Globus pallidus (tissue), 1 donor: ENCODE measurements at regions not wholly inside any gene's neighbourhood (a gene's known extent, or its start where the extent isn't known, plus 50 kb on each side); places are given as distances from the start of the nearest gene placed in this dataset.

Source experiments
- DNase-seq: peaks from one replicate; pipeline ENCODE4 v3.0.0-alpha.2; 2015; ENCODE audit warnings: low spot score

DNA sequence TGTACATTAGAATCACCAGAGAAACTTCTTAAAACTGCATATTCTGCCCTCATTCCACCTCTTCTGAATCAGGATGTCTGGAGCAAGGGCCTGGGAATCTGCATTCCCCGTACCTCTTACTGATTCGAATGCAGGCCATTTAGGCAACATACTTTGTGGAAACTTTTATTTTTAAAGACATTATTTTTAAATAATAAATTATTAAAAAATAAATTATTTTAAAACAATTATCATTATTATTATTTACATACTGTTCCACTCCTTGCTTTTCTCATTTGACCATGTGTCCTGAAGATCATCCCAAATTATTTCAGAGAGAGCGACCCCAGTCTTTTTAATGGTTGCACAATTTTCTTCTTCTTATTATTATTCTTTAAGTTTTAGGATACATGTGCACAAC lies 336.6 kb upstream of the TBC1D5 start:
- no peak for DNase-seq

DNA sequence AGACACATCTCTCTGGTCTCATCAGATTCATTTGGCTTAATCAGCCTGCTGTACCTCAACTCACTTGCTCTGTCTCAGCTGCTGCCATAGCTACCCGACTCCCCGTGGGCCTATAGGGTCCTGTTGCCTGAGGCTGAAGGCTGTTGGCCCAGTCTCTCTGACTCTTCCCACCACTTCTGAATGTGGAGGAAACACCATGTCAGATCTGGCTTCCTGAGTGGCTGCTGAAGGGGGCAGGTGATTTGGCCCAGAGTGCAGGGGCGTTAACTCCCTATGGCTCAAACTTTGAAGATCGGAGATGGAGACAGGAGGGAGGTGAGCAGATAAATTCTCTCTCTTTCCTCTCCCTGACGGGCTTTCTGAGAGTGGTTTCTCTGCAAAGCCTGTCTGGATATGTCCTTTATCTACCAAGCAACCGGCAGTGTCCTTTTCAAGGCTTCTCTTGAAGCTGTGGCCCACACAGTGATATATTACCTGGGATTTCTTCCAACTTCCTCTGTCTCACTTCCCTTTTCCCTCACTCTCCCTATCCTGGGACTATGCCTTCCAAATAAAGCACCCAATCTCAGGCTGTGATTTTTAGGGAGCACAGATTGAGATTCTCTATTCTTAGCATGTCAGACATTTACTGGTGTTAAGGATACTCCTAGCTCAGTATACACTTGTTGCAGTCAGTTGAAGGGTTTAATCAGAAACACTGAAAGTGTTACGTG lies 334.9 kb upstream of the TBC1D5 start:
- no peak for DNase-seq

DNA sequence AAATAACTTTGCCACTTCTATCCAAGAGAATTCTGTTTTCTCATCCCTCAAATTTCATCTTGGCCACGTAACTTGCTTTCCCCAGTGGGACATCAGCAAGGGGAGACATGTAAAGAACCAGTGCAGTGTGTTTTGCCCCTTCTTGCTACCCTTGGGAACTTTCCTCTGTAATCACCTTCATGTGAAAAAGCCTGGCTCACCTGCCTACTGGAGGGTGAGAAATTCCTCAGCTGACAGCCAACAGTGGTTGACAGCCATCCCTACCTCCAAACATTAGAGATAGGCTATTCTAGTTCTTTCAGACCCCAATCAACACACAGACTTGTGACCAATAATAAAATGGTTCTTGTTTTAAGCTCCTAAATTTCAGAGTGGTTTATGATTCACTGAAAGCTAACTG lies 333.9 kb upstream of the TBC1D5 start:
- no peak for DNase-seq

DNA sequence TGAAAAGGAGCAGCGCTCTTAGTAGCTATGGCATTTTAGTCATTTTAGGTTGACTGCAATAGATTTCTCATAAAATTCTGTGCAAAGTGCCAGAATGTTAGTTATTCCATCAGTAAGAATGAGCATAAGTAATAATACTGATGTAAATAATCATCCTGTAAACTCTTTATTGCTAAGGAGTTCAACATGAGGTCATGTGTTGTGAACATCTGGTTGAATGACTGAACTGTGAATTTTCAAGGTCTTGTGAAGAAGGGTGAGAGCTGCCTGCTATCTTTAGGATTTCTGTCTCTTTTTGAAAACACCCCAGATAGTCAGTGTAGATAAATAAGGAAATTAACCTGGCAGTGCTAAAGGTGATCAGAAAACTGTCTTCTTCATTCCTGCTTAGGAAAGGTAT lies 333.4 kb upstream of the TBC1D5 start:
- DNase-seq = no peak

DNA sequence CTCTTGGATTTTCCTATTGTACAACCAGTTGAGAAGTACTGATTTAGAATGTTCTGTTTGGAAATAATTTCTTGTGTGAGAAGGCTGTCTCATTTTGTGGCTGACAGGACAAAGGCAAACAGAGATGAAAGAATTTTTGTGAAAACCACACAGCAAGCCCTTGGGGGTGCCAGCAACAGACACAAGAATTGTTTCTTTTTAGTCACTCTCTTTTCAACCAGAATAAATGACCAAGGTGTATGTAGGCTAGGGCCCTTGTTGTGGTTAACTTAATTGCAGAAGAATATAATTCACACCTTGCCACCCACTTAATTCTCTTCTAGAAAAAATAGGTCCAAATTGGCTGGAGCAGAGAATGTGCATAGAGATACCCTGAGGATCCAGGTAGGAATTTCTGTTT lies 329.4 kb upstream of the TBC1D5 start:
- DNase-seq = no peak

DNA sequence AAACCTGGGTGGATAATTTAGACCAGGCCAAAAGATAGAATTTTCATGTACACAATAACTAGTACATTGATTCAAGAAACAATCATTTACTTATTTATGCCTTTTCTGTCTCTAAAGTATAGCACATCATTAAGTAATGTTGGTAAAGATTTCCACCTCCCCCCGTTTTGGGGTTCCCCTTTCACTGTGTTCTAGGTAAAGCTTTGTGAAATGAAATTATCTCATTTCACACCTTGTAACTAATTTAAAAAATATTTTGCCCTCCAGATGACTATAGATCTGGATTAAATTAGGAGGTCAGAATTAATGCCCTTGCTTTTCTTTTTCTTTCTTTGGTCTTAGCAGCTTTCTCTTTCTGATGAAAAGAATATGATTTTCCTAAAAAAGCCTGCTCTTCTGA lies 328.5 kb upstream of the TBC1D5 start:
- DNase-seq = no peak

DNA sequence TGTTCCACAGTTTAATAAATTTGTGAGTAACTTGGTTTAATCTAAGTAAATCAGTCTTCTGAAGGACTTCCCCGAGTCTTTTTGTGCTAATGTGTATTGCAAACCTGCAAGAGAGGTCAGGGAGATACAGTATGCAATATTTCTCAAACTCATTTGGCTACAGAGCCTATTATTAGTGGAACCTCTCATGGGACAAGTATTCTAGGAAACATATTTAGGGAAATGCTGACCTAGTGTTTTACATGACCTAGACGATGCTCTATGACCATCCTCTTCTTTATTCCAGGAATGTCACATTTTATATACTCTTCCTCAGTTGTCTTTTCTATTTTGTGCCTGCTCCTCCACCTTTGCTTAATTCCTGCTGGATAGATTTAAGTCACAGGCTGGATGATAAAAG lies 327.8 kb upstream of the TBC1D5 start:
- no peak for DNase-seq

DNA sequence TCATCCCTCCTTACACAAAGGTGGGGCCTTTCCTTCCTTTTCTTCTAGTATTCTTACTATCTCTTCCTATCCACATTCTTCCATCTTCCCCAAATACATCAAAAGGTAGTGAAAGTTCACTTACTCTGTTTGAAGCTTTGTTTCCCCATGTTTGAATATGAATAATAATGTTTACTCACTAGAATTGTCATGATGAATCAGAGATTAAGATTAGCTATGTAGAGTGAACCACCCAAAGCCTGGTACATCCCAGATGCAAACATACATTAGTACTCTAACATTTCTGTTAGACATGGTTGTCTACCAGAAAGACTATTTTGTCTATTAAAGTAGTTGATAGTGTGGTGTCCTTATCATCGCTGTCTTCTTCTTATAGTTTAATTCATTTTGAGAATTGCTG lies 327.1 kb upstream of the TBC1D5 start:
- no peak for DNase-seq

DNA sequence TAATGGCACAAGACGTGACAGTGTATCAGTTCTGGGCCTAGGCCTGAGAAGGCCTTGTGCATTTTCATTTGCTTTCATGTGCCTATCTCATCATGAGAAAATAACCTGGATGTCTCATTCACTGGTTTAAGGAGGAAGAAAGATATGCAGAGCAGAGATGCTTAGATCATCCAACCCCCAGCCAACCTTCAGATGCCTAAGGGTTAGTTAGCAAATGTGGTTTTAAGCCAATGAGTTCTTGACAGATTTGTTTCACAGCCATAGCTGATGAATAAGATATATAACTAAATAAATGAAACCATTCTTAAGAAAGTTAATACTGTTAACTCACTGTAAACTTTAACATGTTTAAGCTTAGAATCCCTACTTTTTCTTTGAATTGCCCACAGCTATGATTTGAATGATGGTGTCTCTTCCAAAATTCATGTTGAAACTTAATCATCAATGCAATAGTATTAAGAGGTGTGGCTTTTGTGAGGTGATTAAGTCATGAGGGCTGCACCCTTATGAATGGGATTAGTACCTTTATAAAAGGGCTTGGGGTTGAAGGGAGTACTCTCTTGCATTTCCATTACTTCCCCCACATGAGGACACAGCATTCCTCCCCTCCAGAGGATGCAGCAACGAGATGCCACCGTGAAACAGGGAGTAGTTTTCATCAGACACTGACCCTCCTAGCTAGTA lies 324.6 kb upstream of the TBC1D5 start:
- no peak for DNase-seq

DNA sequence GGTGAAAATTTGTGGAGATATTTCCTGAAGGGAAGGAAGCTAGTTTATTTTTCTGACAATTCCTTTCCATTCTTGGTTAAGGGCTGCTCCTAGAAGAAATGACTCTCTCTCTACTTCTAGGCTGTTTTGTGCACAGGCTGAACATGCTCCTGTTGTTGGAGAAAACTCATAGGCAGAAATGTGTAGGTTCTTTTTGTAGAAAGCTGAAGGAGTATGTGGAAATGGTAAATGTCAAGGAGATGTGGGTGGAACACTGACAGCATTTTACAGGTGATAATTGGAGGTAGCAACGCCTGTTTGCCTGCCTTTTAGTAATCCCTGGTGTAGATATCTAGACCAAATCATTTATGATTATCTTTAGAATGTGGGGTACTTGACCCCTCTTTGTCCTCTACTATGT lies 322.2 kb upstream of the TBC1D5 start:
- DNase-seq = no peak

DNA sequence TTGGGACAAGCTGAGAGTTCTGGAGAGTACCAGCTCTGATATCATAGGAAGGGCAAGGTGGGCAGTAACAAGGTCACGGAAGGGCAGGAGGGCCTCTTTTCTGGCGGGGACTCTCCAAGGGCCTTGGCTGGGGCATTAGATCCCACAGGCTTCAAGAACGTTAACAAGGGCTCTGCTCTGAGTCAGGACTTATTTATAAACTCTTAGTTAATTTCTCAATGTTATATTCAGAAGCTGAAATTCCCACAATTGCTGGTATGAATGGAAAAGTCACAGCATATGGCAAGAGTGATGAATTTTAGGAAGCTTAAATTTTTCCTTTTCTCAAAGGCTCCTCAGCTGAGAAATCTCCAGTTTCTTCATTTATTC lies 320.2 kb upstream of the TBC1D5 start:
- DNase-seq = no peak

DNA sequence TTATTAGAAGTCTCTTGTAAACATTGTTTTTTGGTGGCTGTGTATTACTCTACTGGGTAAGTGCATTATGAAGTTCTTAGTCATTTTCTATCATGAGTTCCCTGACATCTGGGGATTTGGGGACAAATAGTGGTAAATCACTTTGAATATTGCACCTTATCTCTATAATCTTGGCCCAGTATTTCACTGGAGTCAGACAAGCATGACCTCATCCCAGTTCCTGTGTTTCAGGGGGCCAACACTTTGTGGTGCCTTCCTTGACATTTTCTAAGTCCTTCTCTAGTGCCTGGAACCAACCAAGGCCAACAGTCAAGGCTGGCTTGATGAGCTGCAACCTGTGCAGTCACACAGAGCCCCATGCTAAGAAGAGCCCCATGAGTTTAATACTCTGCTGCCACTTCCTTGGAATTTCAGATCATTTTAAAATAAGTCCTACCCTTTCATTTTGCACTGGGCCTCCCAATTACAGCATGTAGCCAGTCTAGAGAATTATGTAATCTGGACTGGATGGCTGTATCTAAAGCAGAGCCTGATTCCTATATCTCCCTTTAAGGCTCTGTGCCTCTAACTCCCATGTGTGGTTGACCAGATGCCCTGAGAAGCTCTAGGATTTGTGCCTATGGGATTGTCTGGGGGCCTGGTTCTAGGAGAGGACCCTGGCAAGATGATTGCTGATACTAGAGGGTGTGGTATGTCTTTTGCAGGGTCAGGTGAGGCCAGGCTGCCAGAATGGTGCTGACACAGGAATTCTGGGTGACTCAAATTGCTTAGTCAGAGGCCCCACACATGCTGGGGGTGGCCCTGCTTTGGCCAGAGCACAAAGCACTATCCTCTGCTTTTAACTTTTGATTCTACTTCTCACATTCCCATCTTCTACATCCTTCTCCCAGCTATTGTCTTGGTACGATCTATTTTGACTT lies 319.6 kb upstream of the TBC1D5 start:
- DNase-seq = no peak

DNA sequence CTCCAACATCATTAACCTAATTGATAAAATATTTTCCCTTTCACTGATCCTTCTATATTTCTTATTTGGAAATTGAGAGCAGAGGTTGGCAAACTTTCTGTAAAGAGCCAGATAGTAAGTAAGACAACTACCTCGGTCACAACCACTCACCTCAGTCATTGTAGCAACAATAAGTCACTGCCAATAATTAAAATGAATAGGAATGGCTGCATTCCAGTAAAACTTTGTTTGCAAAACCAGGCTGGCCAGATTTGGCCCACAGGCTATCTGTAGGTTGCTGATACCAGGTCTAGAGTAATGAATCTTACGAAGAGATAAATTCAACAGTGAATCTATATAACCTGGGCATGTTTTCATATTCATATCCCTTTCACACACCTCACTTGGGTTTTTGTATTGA lies 316.2 kb upstream of the TBC1D5 start:
- DNase-seq = no peak

DNA sequence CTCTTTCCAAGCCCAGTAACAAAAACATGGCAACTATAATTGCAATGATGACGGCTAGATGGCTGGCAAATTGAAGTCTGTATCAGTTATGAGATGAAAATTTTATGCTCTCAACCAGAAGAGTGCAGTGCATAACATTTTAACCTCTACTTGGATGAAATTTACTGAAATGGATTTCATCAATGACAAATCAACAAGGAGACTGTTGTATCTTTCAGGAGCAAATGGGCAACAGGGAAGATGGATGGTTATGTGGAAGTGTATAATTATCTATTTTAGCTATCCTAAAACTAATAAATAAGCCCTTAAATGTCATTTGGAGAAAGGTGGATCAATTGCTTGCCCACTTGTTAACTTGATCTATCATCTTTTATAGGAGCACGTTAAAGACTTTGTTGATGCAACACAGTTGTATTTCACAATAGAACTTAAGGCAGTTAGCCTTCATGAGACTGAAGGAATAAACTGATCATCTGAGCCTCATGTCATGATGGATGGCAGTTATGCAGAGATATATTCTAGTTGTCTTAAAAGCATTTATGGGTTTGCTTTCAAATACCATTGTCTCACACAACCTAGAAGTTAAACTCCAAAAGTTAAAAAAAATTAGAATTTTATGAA lies 315.1 kb upstream of the TBC1D5 start:
- DNase-seq = no peak

DNA sequence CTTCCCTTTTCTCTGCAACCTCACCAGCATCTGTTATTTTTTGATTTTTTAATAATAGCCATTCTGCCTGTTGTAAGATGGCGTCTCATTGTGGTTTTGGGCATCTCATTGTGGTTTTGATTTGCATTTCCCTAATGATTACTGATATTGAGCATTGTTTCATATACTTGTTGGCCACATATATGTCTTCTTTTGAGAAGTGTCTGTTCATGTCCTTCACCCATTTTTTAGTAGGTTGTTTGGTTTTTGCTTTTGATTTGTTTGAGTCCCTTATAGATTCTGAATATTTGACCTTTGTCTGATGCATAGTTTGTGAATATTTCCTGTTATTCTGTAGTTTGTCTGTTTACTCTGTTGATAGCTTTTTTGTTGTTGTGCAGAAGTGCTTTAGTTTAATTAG lies 312.2 kb upstream of the TBC1D5 start:
- DNase-seq = no peak

DNA sequence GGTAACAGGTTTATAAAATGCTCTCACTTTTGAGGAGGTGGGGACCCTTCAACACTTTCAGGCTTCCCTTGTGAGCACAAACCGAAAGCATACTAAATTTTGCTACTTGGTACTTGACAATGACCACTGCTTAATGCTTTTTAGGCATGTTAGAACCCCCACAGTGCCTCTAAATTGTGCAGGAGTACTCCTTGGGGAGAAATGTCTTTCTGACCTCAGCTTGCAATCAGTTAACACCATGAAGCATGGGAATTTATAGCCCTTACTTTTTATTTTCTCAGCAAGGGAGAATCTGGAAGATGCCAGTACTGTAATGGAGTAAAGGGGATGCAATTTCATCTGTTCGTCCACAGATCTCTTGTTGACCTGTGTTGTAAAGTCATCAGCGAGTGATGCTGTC lies 308.9 kb upstream of the TBC1D5 start:
- no peak for DNase-seq

DNA sequence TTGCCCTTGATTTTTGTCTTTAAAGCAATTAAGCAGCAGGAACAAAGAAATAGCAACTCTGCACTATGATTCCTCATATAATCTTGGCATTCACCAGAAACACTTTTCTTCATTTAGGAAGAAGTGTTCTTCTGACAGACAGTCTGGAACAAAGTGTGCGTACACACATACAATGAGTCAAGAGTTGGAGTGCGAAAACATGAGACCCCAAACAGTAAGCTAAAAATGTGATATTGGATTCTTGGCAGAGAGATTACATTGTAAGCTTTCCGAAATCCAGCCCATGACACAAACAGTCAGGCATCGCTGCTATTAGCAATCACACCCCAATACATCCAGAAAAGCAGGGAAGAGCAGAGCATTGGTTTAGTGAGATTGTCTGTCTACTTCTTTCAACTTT lies 306.7 kb upstream of the TBC1D5 start:
- no peak for DNase-seq

DNA sequence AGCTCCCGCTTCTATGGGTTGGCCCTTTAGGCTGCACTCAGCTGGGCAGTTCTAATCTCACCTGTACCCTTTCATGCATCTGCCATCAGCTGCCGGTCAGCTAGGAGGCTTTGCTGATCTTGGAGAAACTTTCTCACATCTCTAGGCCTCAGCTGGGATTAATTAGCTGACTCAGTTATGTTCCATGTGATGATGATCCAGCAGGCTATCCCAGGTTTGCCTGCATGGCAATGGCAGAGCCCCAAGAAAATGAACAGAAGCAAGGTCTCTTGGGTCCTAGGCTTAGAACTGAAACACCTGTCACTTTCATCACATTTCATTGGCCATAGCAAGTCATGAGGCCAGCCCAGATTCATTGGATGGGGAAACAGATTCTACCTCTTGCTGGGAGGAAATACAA lies 304.6 kb upstream of the TBC1D5 start:
- DNase-seq = no peak

DNA sequence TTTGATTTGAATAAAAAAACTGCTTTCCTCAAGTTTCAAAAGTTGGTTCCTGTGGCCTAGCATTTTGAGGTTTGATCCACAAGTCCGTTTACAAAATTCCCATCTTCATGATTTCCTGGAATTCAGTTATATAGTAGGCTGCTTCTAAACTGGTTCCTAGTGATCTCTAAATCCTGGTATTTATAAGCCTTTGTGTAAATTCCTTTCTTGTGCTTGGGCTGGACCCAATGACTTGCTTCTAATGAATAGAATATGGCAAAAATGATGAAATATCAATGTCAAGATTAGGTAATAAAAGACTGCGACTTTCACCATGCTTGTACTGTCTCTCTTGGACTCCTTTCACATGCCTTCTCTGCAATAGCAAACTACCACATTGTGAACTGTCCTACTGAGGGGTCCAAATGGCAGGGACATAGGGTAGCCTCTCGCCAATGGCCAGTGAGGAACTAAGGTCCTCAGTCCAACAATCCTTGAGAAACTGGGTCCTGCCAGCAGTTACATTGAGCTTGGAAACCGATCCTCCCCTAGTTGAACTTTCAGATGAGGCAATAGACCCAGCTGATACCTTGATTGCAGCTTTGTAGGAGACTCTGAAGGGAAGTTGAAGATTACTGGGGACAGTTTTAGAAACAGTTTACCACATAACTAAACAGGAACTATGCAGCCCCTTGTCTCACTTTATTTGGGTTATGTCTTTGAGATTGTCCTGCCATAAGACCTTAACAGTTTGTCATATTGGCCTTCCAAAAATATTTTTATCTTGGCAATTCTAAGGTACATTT lies 303.9 kb upstream of the TBC1D5 start:
- DNase-seq = no peak

DNA sequence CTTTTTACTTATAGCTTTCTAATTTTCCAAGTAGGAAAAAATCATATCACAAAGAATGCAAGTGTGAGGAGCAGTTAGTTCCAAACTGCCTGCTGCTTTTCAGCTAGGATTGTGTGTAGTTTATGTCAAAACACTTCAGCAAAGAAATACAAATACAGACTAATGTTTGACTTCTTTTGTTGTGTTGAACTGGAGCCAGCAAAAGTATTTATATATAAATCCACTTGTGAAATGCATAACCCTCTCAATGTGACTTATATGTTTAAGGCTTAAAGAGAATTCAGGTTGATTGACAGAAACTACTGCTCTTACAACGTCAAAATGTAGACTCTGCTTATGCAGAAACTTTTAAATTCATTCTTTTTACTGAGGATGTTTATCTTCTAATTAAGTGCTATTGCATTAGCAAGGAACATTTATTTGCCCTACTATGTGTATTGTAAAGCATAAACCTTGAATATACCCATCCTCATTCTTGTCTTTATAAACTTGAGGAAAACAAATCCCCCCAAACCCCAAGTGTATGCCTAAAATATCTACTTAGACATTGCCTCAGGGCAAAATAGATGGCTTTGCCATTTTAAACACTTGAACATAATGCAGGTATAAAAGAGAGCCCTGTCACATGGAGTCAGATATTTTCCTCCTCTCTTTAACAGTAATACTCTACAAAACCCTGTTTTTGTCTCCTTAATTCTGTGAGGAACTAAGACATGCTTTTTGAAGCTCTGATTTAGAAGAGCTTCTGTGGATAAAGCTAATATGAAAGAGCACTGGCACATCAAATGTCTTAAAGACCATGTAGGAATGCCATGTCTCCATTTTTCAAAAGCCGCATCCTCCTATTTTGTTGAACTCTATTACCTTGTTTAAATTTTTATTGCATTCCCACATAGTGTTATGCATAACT lies 302.8 kb upstream of the TBC1D5 start:
- no peak for DNase-seq

DNA sequence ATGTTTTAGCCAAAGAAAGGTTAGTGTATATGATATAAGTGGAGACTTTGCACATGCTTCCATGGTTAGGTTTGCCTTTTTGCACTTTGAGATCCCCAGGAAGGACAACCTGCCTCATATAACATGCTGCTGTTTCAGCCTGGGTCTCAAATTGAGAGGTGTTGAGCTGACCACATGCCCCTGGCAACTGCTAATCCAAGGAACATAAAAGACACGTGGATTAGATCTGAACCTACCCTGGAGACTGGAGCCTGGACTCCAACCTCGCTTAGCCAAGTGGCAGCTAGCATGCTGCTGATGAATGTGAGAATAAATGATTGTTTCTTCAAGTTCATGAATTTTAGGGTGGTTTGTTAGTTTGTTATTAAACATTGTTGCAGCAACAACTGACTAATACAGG lies 301.8 kb upstream of the TBC1D5 start:
- no peak for DNase-seq
